ENCODE measurements at regions not wholly inside any gene's neighbourhood (a gene's known extent, or its start where the extent isn't known, plus 50 kb on each side); places are given as distances from the start of the nearest gene placed in this dataset.
"Not testable (repeated sequence)": the region's sequence is repeated elsewhere in the genome, so short reads cannot be mapped to it uniquely, and the experiment has no call there.

DNA sequence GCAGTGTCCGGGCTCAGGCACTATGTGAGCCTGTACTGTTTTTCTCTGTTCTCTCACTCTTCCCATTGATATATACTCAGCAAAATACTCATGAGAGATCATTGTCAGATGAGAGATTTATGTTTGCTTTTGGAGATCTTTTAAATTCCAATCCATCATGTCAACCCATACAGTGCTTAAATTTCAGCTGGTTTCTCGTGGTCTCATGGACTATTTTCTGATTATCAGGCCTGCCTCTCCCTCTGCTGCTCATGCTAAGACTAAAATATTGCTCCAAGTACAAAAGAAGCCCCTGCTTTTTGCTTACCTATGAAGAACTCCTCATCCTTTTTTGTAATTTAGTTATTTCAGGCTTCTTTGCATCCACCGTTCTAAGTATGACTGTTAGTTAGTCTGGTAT, 547.2 kb downstream of the KCNJ2 start:
- POLR2A ChIA-PET = no interaction called here
- H3K27ac Mint-ChIP-seq (ENCODE audit: low read depth, unreplicated experiment) = no peak overlapping the region
- BruUV-seq (replicated peaks) = no TSS peak
- TF ChIP-seq, protein P1, sequence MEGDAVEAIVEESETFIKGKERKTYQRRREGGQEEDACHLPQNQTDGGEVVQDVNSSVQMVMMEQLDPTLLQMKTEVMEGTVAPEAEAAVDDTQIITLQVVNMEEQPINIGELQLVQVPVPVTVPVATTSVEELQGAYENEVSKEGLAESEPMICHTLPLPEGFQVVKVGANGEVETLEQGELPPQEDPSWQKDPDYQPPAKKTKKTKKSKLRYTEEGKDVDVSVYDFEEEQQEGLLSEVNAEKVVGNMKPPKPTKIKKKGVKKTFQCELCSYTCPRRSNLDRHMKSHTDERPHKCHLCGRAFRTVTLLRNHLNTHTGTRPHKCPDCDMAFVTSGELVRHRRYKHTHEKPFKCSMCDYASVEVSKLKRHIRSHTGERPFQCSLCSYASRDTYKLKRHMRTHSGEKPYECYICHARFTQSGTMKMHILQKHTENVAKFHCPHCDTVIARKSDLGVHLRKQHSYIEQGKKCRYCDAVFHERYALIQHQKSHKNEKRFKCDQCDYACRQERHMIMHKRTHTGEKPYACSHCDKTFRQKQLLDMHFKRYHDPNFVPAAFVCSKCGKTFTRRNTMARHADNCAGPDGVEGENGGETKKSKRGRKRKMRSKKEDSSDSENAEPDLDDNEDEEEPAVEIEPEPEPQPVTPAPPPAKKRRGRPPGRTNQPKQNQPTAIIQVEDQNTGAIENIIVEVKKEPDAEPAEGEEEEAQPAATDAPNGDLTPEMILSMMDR (IDR thresholded peaks at IDR 0.05; ENCODE audit: unreplicated experiment) = no peak
- peaks cover 67% of the 10 kb centered on the region for H3K27me3 Mint-ChIP-seq (ENCODE audit: insufficient read depth, unreplicated experiment)
- H3K4me1 Mint-ChIP-seq (ENCODE audit: insufficient read depth, unreplicated experiment) = no peaks in the 10 kb centered on the region
- no peak overlapping the region for H3K4me3 Mint-ChIP-seq (ENCODE audit: unreplicated experiment)
- intact Hi-C loops (cut with micrococcal nuclease) = no loop called here
- H3K9me3 Mint-ChIP-seq (ENCODE audit: unreplicated experiment) = no peaks in the 10 kb centered on the region
- DNase-seq (ENCODE audit: unreplicated experiment) = no peak
- CTCF ChIA-PET = no interaction called here
- no peaks in the 10 kb centered on the region for H3K36me3 Mint-ChIP-seq (ENCODE audit: insufficient read depth, unreplicated experiment)

DNA sequence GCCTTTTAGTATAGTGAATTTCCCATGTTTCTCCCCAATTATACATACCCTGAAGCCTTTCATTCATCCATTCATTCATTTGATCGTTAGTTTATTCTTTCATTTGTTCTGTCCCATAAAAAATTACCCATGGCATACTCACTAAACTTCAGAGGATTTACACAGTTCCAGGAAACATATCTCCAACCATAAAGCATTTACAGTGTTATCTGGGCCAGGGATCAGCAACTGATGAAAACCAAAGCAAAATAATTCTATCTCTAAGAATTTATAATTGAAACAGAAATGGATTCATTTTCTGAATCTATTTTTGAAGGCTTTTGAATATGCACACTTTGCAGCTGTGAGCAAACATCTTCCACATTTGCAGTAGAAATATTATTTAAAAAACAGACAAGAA, 547.7 kb downstream of the KCNJ2 start:
- ChIA-PET POLR2A (no interaction called here), CTCF (no interaction called here)
- DNase-seq (ENCODE audit: unreplicated experiment) = no peak
- no peaks in the 10 kb centered on the region for H3K4me1 Mint-ChIP-seq (ENCODE audit: insufficient read depth, unreplicated experiment)
- no peak overlapping the region for H3K4me3 Mint-ChIP-seq (ENCODE audit: unreplicated experiment)
- no TSS peak for BruUV-seq (replicated peaks)
- H3K27ac Mint-ChIP-seq (ENCODE audit: low read depth, unreplicated experiment) = no peak overlapping the region
- intact Hi-C loops (cut with micrococcal nuclease) = no loop called here
- H3K9me3 Mint-ChIP-seq (ENCODE audit: unreplicated experiment) = no peaks in the 10 kb centered on the region
- no peaks in the 10 kb centered on the region for H3K36me3 Mint-ChIP-seq (ENCODE audit: insufficient read depth, unreplicated experiment)
- TF ChIP-seq, protein P1 (IDR thresholded peaks at IDR 0.05; ENCODE audit: unreplicated experiment) = no peak
- peaks cover 72% of the 10 kb centered on the region for H3K27me3 Mint-ChIP-seq (ENCODE audit: insufficient read depth, unreplicated experiment)

DNA sequence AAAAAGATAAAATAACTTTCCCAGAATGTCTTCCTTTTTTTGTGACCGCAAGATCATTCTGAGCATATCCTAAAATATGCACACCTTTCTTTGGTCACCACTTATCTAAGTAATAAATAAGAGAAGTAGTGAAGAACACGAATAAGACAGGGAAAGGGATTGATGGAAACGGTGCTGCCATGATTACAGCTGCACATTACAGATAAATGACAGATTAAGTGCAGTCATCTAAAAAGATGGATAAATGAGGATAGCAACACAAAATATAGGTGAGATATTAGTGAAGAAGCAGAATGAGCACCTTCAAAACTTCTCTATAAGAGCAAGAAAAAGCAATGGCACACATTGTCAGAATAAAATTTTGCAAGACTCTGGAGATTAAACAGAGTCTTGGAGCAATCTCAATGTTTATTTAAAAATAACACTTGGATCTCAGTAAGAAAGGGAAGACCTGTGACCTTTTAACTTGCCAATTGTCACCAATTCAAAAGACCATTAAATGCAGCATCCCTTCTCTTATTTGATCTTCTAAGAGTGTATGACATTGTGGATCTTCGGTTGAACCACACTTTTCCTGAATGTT, 567.1 kb downstream of the KCNJ2 start:
- Mint-ChIP-seq H3K4me1 (ENCODE audit: insufficient read depth, unreplicated experiment) (no peaks in the 10 kb centered on the region), H3K27me3 (ENCODE audit: insufficient read depth, unreplicated experiment) (peaks cover 83% of the 10 kb centered on the region), H3K4me3 (ENCODE audit: unreplicated experiment) (no peak overlapping the region), H3K36me3 (ENCODE audit: insufficient read depth, unreplicated experiment) (no peaks in the 10 kb centered on the region), H3K27ac (ENCODE audit: low read depth, unreplicated experiment) (no peak overlapping the region), H3K9me3 (ENCODE audit: unreplicated experiment) (no peaks in the 10 kb centered on the region)
- TF ChIP-seq, protein P1 (IDR thresholded peaks at IDR 0.05; ENCODE audit: unreplicated experiment) = no peak
- intact Hi-C loops (cut with micrococcal nuclease) = no loop called here
- BruUV-seq (replicated peaks) = no TSS peak
- ChIA-PET POLR2A (interaction anchor here (0.6 kb wide), 2 partner anchors 525 to 784 kb away, joined by 3 to 4 read pairs; no protein-coding TSS in a partner anchor), CTCF (no interaction called here)
- no peak for DNase-seq (ENCODE audit: unreplicated experiment)

DNA sequence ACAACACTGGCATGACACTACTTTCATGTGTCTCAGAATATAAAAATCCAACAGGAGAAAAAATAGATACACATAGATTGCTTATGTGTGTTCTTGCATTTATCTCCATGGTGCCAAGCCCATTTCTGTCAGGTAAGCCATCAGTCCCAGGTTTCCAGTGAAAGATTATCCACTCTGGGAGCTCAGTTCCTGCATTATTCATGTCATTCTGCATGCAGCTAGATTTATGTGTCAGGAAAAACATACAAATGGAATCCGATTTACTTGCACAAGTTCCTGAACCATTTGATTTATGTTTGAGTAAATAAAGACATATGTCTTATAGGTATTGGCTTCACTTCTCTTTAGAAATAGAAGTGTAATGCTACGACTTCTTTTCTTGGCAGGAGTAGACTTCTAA, 569.7 kb downstream of the KCNJ2 start:
- no peak overlapping the region for H3K27ac Mint-ChIP-seq (ENCODE audit: low read depth, unreplicated experiment)
- no TSS peak for BruUV-seq (replicated peaks)
- POLR2A ChIA-PET = no interaction called here
- CTCF ChIA-PET = no interaction called here
- peaks cover 82% of the 10 kb centered on the region for H3K27me3 Mint-ChIP-seq (ENCODE audit: insufficient read depth, unreplicated experiment)
- no peaks in the 10 kb centered on the region for H3K4me1 Mint-ChIP-seq (ENCODE audit: insufficient read depth, unreplicated experiment)
- no peaks in the 10 kb centered on the region for H3K36me3 Mint-ChIP-seq (ENCODE audit: insufficient read depth, unreplicated experiment)
- no peak overlapping the region for H3K4me3 Mint-ChIP-seq (ENCODE audit: unreplicated experiment)
- DNase-seq (ENCODE audit: unreplicated experiment) = no peak
- intact Hi-C loops (cut with micrococcal nuclease) = no loop called here
- TF ChIP-seq, protein P1 (IDR thresholded peaks at IDR 0.05; ENCODE audit: unreplicated experiment) = no peak
- H3K9me3 Mint-ChIP-seq (ENCODE audit: unreplicated experiment) = no peaks in the 10 kb centered on the region

DNA sequence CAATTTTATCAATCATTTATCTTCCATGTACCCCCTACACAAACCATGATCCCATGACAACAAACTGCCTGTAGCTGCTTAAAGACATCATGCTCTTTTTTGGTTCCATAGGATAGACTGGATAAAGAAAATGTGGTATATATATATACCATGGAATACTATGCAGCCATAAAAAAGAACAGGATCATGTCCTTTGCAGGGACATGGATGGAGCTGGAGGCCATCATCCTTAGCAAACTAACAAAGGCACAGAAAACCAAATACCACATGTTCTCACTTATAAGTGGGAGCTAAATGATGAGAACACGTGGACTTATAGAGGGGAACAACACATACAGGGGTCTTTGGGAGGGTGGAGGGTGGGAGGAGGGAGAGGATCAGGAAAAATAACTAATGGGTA, 577.2 kb downstream of the KCNJ2 start:
- CTCF ChIA-PET = interaction anchor here (0.6 kb wide), 2 partner anchors 143 to 906 kb away, joined by 3 read pairs; no protein-coding TSS in a partner anchor
- intact Hi-C loops (cut with micrococcal nuclease); DNase-seq (ENCODE audit: unreplicated experiment); BruUV-seq (replicated peaks); H3K27ac Mint-ChIP-seq (ENCODE audit: low read depth, unreplicated experiment); H3K9me3 Mint-ChIP-seq (ENCODE audit: unreplicated experiment); POLR2A ChIA-PET; H3K4me1 Mint-ChIP-seq (ENCODE audit: insufficient read depth, unreplicated experiment); H3K4me3 Mint-ChIP-seq (ENCODE audit: unreplicated experiment); H3K36me3 Mint-ChIP-seq (ENCODE audit: insufficient read depth, unreplicated experiment): not testable (repeated sequence)
- H3K27me3 Mint-ChIP-seq (ENCODE audit: insufficient read depth, unreplicated experiment) = peaks cover 70% of the 10 kb centered on the region

Measured in MCF 10A (cell line).